Keratinocyte (primary cell): ENCODE measurements at regions not wholly inside any gene's neighbourhood (a gene's known extent, or its start where the extent isn't known, plus 50 kb on each side); places are given as distances from the start of the nearest gene placed in this dataset.

Experiments used
- DNase-seq: peaks from one replicate; pipeline ENCODE4 v3.0.0-alpha.2; 2011; ENCODE audit warnings: low read depth, missing footprints, low spot score
- FAIRE-seq: peaks from 2 replicates; lab custom pipeline; 2011; peaks lifted over from hg19 to GRCh38; lab: Jason Lieb, UNC
- H2AFZ ChIP-seq: 2 replicates; pipeline ENCODE4 v1.6.0; 2012; ENCODE audit warnings: low read length, control low read depth, inconsistent platforms; ENCODE audit not compliant: control insufficient read depth
- H3K27ac ChIP-seq: 2 replicates; pipeline ENCODE4 v1.5.1; 2011; ENCODE audit warnings: low read length; ENCODE audit not compliant: control insufficient read depth, insufficient read depth
- H3K27me3 ChIP-seq: 3 replicates; pipeline ENCODE4 v1.6.0; 2011; ENCODE audit warnings: low read length; ENCODE audit not compliant: control insufficient read depth, insufficient read depth; ENCODE audit errors: extremely low read depth
- H3K36me3 ChIP-seq, 2 experiments: 2 replicates in 1 of 2; 3 replicates in 1 of 2; pipeline ENCODE4 v1.5.1; 2011; ENCODE audit warnings: low read length in 2 of 2, mild to moderate bottlenecking in 1 of 2; ENCODE audit not compliant: control insufficient read depth in 2 of 2, insufficient read depth in 2 of 2; ENCODE audit errors: extremely low read depth in 1 of 2
- H3K4me1 ChIP-seq: 3 replicates; pipeline ENCODE4 v1.5.1; 2011; ENCODE audit warnings: low read length; ENCODE audit not compliant: control insufficient read depth, insufficient read depth; ENCODE audit errors: extremely low read depth
- H3K4me2 ChIP-seq: 3 replicates; pipeline ENCODE4 v1.6.0; 2011; ENCODE audit warnings: low read depth, low read length; ENCODE audit not compliant: control insufficient read depth, insufficient read depth; ENCODE audit errors: extremely low read depth
- H3K4me3 ChIP-seq, 3 experiments: fragments of 200-600 bp in 1 of 3; sonication (generic) in 1 of 3; 2 replicates in 2 of 3; 3 replicates in 1 of 3; pipeline ENCODE4 v1.5.1; 2011 to 2016; ENCODE audit warnings: low read length in 3 of 3, mild to moderate bottlenecking in 3 of 3, control low read depth in 2 of 3, inconsistent platforms in 1 of 3, low read depth in 1 of 3, mixed read lengths in 1 of 3, mixed run types in 1 of 3, moderate library complexity in 1 of 3; ENCODE audit not compliant: control insufficient read depth in 2 of 3, insufficient read depth in 2 of 3; ENCODE audit errors: extremely low read depth in 1 of 3
- H3K79me2 ChIP-seq: 2 replicates; pipeline ENCODE4 v1.6.0; 2012; ENCODE audit warnings: low read length; ENCODE audit not compliant: control insufficient read depth, insufficient read depth
- H3K9ac ChIP-seq: 3 replicates; pipeline ENCODE4 v1.6.0; 2011; ENCODE audit warnings: low read length; ENCODE audit not compliant: control insufficient read depth, insufficient read depth; ENCODE audit errors: extremely low read depth
- H3K9me1 ChIP-seq: 3 replicates; pipeline ENCODE4 v1.6.0; 2011; ENCODE audit warnings: low read length; ENCODE audit not compliant: control insufficient read depth, insufficient read depth; ENCODE audit errors: extremely low read depth
- H3K9me3 ChIP-seq: 2 replicates; pipeline ENCODE4 v1.5.1; 2012; ENCODE audit warnings: low read depth, low read length; ENCODE audit not compliant: control insufficient read depth
- H4K20me1 ChIP-seq: 3 replicates; pipeline ENCODE4 v1.6.0; 2011; ENCODE audit warnings: low read length; ENCODE audit not compliant: control insufficient read depth, insufficient read depth; ENCODE audit errors: extremely low read depth
- EZH2 ChIP-seq: IDR thresholded peaks from one replicate; pipeline ENCODE4 v1.6.1; 2012; ENCODE audit warnings: inconsistent platforms, mild to moderate bottlenecking, low read length, moderate library complexity
- dilution Hi-C: fragments of 300-500 bp; cut with MboI; formaldehyde crosslinking; loops from one replicate; pipeline ENCODE4 v1.7.0; 2020; ENCODE audit warnings: low sequenced_read_pairs; ENCODE audit not compliant: extremely low pct_ligation_motif_present
- TF ChIP-seq, protein P1 (sequence below), 3 experiments: IDR thresholded peaks in 1 of 3; conservative IDR thresholded peaks in 1 of 3; optimal IDR thresholded peaks in 1 of 3; 2 replicates in 2 of 3; 3 replicates in 1 of 3; pipeline versions ENCODE3 to v1.5.1; 2011; ENCODE audit warnings: low read length in 3 of 3, mild to moderate bottlenecking in 3 of 3, moderate library complexity in 2 of 3, control low read depth in 1 of 3, inconsistent platforms in 1 of 3; ENCODE audit not compliant: insufficient read depth in 2 of 3; ENCODE audit errors: extremely low read depth in 1 of 3

DNA sequence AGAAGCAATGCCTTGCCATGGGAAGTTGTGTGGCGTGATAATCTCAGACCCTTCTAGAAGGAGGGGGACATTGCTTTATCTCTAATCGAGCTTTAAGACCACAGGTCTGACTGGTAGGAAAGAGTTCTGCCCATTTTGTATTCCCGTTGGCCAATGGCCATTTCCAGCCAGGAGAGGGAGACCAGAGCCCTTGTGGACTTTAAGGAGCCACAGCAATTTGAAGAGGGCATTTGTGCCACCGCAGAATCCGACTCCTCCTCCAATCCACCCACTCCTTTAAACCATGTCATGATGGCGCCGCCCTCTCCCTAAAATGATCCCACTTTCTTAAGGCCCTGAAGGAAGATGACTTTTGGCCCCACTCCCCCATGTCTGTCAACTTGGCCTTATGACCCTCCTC lies 560.5 kb upstream of the ADAMTS16 start:
- no peaks in the 10 kb centered on the region for H3K27me3 ChIP-seq

DNA sequence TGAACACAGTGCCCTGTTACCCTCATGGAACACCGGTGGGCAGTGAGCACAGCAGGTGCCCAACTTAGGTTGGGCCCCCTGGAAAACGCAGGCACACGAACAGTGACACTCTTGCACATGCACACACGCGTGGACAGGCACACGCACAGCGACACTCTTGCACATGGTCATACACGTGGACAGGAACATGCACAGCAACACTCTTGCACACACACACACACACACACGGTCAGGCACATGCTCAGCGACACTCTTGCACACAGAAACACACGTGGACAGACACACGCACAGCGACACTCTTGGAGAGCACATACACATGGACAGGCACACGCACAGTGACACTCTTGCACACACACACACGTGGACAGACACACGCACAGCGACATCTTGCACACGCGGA lies 559.4 kb upstream of the ADAMTS16 start:
- no peaks in the 10 kb centered on the region for H4K20me1 ChIP-seq
- H3K9me3 ChIP-seq = peaks cover 5% of the 10 kb centered on the region
- H3K4me3 ChIP-seq = no peak overlapping the region
- no peaks in the 10 kb centered on the region for H3K27me3 ChIP-seq
- dilution Hi-C loops = no loop called here
- no peaks in the 10 kb centered on the region for H3K9me1 ChIP-seq
- no peak overlapping the region for H2AFZ ChIP-seq
- peaks cover 15% of the 10 kb centered on the region for H3K4me1 ChIP-seq
- no peak for DNase-seq
- no peak overlapping the region for H3K9ac ChIP-seq
- no peaks in the 10 kb centered on the region for H3K79me2 ChIP-seq
- H3K27ac ChIP-seq = no peak overlapping the region
- TF ChIP-seq, protein P1, sequence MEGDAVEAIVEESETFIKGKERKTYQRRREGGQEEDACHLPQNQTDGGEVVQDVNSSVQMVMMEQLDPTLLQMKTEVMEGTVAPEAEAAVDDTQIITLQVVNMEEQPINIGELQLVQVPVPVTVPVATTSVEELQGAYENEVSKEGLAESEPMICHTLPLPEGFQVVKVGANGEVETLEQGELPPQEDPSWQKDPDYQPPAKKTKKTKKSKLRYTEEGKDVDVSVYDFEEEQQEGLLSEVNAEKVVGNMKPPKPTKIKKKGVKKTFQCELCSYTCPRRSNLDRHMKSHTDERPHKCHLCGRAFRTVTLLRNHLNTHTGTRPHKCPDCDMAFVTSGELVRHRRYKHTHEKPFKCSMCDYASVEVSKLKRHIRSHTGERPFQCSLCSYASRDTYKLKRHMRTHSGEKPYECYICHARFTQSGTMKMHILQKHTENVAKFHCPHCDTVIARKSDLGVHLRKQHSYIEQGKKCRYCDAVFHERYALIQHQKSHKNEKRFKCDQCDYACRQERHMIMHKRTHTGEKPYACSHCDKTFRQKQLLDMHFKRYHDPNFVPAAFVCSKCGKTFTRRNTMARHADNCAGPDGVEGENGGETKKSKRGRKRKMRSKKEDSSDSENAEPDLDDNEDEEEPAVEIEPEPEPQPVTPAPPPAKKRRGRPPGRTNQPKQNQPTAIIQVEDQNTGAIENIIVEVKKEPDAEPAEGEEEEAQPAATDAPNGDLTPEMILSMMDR (optimal IDR thresholded peaks at IDR 0.05 in 1 of 3, IDR thresholded peaks at IDR 0.05 in 1 of 3, conservative IDR thresholded peaks at IDR 0.05 in 1 of 3; ENCODE audit: extremely low read depth in 1 of 3, insufficient read depth in 2 of 3, low read length in 3 of 3) = no peak
- no peak for TF ChIP-seq EZH2
- FAIRE-seq = no peak
- no peaks in the 10 kb centered on the region for H3K36me3 ChIP-seq
- no peak overlapping the region for H3K4me2 ChIP-seq

More for the DNA sequence above, 560.5 kb upstream of the ADAMTS16 start:
- DNase-seq (no peak), FAIRE-seq (no peak)
- no peak overlapping the region for H2AFZ ChIP-seq
- H3K36me3 ChIP-seq = no peaks in the 10 kb centered on the region
- TF ChIP-seq, protein P1 (optimal IDR thresholded peaks at IDR 0.05 in 1 of 3, IDR thresholded peaks at IDR 0.05 in 1 of 3, conservative IDR thresholded peaks at IDR 0.05 in 1 of 3; ENCODE audit: extremely low read depth in 1 of 3, insufficient read depth in 2 of 3, low read length in 3 of 3) = no peak
- no peak for TF ChIP-seq EZH2
- H3K9me3 ChIP-seq = peaks cover 5% of the 10 kb centered on the region
- no peaks in the 10 kb centered on the region for H3K9me1 ChIP-seq
- H3K79me2 ChIP-seq = no peaks in the 10 kb centered on the region
- H3K4me1 ChIP-seq = peaks cover 10% of the 10 kb centered on the region
- H3K4me3 ChIP-seq = no peak overlapping the region
- dilution Hi-C loops = no loop called here
- H3K27ac ChIP-seq = no peak overlapping the region
- H4K20me1 ChIP-seq = no peaks in the 10 kb centered on the region
- no peak overlapping the region for H3K4me2 ChIP-seq
- no peak overlapping the region for H3K9ac ChIP-seq
